ENCODE measurements at regions not wholly inside any gene's neighbourhood (a gene's known extent, or its start where the extent isn't known, plus 50 kb on each side); places are given as distances from the start of the nearest gene placed in this dataset.
"Not testable (repeated sequence)": the region's sequence is repeated elsewhere in the genome, so short reads cannot be mapped to it uniquely, and the experiment has no call there.

- no peaks in the 10 kb centered on the region for H3K27me3 ChIP-seq
- no peaks in the 10 kb centered on the region for H3K4me1 ChIP-seq
- no peak for TF ChIP-seq POLR2A (IDR thresholded peaks at IDR 0.05)
- TF ChIP-seq EP300 (IDR thresholded peaks at IDR 0.05): no peak
- TF ChIP-seq CTCF (IDR thresholded peaks at IDR 0.05): no peak
Measured at GRCh38 chr7:84904561-84904960, 282.3 kb downstream of the SEMA3D start.

GRCh38 chr7:84901366-84901765 is 285.5 kb downstream of the SEMA3D start:
- TF ChIP-seq EP300 (IDR thresholded peaks at IDR 0.05) (no peak), POLR2A (IDR thresholded peaks at IDR 0.05) (no peak), CTCF (IDR thresholded peaks at IDR 0.05) (no peak)
- H3K27ac ChIP-seq: no peak overlapping the region
- no peaks in the 10 kb centered on the region for H3K27me3 ChIP-seq
- no peaks in the 10 kb centered on the region for H3K9me3 ChIP-seq
- DNase-seq (ENCODE audit: low spot score in 2 of 2): no peak
- no peaks in the 10 kb centered on the region for H3K4me1 ChIP-seq
- no peaks in the 10 kb centered on the region for H3K36me3 ChIP-seq
- H3K4me3 ChIP-seq: no peak overlapping the region

More at GRCh38 chr7:84904561-84904960, 282.3 kb downstream of the SEMA3D start:
- Histone ChIP-seq H3K4me3 (no peak overlapping the region), H3K36me3 (no peaks in the 10 kb centered on the region), H3K27ac (no peak overlapping the region), H3K9me3 (no peaks in the 10 kb centered on the region)
- DNase-seq (ENCODE audit: low spot score in 2 of 2): no peak

- Histone ChIP-seq H3K27me3 (no peaks in the 10 kb centered on the region), H3K36me3 (no peaks in the 10 kb centered on the region), H3K27ac (no peak overlapping the region), H3K4me3 (no peak overlapping the region), H3K4me1 (no peaks in the 10 kb centered on the region), H3K9me3 (no peaks in the 10 kb centered on the region)
- TF ChIP-seq EP300 (IDR thresholded peaks at IDR 0.05): no peak
- TF ChIP-seq CTCF (IDR thresholded peaks at IDR 0.05): no peak
- no peak for DNase-seq (ENCODE audit: low spot score in 2 of 2)
- 76 to 87% methylated on average over 3 of the region's 3 CpGs for WGBS, 2 donors
Measured at GRCh38 chr7:84900215-84900614, 286.6 kb downstream of the SEMA3D start.

GRCh38 chr7:84895563-84895962 is 291.3 kb downstream of the SEMA3D start:
- no peaks in the 10 kb centered on the region for H3K36me3 ChIP-seq
- no peaks in the 10 kb centered on the region for H3K27me3 ChIP-seq
- TF ChIP-seq CTCF (IDR thresholded peaks at IDR 0.05) (no peak), EP300 (IDR thresholded peaks at IDR 0.05) (no peak), POLR2A (IDR thresholded peaks at IDR 0.05) (no peak)
- H3K4me3 ChIP-seq: no peak overlapping the region
- no peak for DNase-seq (ENCODE audit: low spot score in 2 of 2)
- H3K27ac ChIP-seq: no peak overlapping the region
- H3K9me3 ChIP-seq: no peaks in the 10 kb centered on the region
- 98% methylated on average over 3 of the region's 3 CpGs for WGBS, 2 donors
- H3K4me1 ChIP-seq: no peaks in the 10 kb centered on the region

- not testable (repeated sequence) for H3K4me3 ChIP-seq; H3K27me3 ChIP-seq; H3K9me3 ChIP-seq; H3K27ac ChIP-seq; H3K36me3 ChIP-seq; DNase-seq (ENCODE audit: low spot score in 2 of 2); H3K4me1 ChIP-seq
- 94 to 97% methylated on average over 1 of the region's 1 CpG for WGBS, 2 donors
Measured at GRCh38 chr7:84883570-84883969, 303.3 kb downstream of the SEMA3D start.

- 95 to 98% methylated on average over 41 to 42 of the region's 60 CpGs for WGBS, 2 donors
- not testable (repeated sequence) for H3K4me1 ChIP-seq; H3K9me3 ChIP-seq; DNase-seq (ENCODE audit: low spot score in 2 of 2); H3K4me3 ChIP-seq; H3K27ac ChIP-seq; H3K27me3 ChIP-seq; H3K36me3 ChIP-seq
Measured at GRCh38 chr7:84880326-84880997, 306.4 kb downstream of the SEMA3D start.

Measured in tibial nerve (tissue), 4 donors.